Neural cell (in vitro differentiated cells): ENCODE measurements at regions not wholly inside any gene's neighbourhood (a gene's known extent, or its start where the extent isn't known, plus 50 kb on each side); places are given as distances from the start of the nearest gene placed in this dataset.
A peak's percentile ranks its signal among the peaks of the same experiment; 100 is the strongest.
"Not testable (repeated sequence)": the region's sequence is repeated elsewhere in the genome, so short reads cannot be mapped to it uniquely, and the experiment has no call there.

Experiments used
- H2AFZ ChIP-seq: fragments of 200-600, 300-800 bp; sonication (generic), shearing (Covaris generic); 2 replicates; pipeline ENCODE4 v1.6.0; 2014; ENCODE audit warnings: low read depth, mild to moderate bottlenecking, antibody characterized with exemption, low read length, moderate library complexity
- H3F3A ChIP-seq: fragments of 200-600 bp; shearing (Covaris generic); 2 replicates; pipeline ENCODE4 v1.6.1; 2016; ENCODE audit warnings: mild to moderate bottlenecking, moderate library complexity, mixed read lengths, antibody characterized with exemption, low read length; ENCODE audit not compliant: insufficient read depth, poor library complexity, severe bottlenecking
- H3K27ac ChIP-seq: fragments of 200-600, 300-800 bp; sonication (generic), shearing (Covaris generic); 2 replicates; pipeline ENCODE4 v1.5.1; 2014; ENCODE audit warnings: mild to moderate bottlenecking, low read length, moderate library complexity
- H3K27me3 ChIP-seq: fragments of 300-800, 200-600 bp; sonication (generic), shearing (Covaris generic); 2 replicates; pipeline ENCODE4 v1.6.0; 2014; ENCODE audit warnings: mild to moderate bottlenecking, low read depth, low read length, moderate library complexity; ENCODE audit not compliant: insufficient read depth
- H3K36me3 ChIP-seq: fragments of 300-800, 200-600 bp; sonication (generic), shearing (Covaris generic); 2 replicates; pipeline ENCODE4 v1.5.1; 2014; ENCODE audit warnings: mild to moderate bottlenecking, antibody characterized with exemption, low read length, moderate library complexity; ENCODE audit not compliant: insufficient read depth
- H3K4me2 ChIP-seq: fragments of 300-800, 200-600 bp; sonication (generic), shearing (Covaris generic); 2 replicates; pipeline ENCODE4 v1.6.0; 2014; ENCODE audit warnings: mild to moderate bottlenecking, low read length
- H3K4me3 ChIP-seq: fragments of 300-800, 200-600 bp; sonication (generic), shearing (Covaris generic); 2 replicates; pipeline ENCODE4 v1.5.1; 2014; ENCODE audit warnings: mild to moderate bottlenecking, low read length, moderate library complexity
- H3K79me2 ChIP-seq: fragments of 200-600 bp; shearing (Covaris generic); replicated peaks from 2 replicates; pipeline ENCODE4 v1.6.0; 2014; ENCODE audit warnings: mild to moderate bottlenecking, low read length, moderate library complexity; ENCODE audit not compliant: insufficient read depth
- H3K9ac ChIP-seq: fragments of 300-800, 200-600 bp; sonication (generic), shearing (Covaris generic); 2 replicates; pipeline ENCODE4 v1.6.1; 2016; ENCODE audit warnings: mild to moderate bottlenecking, low read length, mixed read lengths
- H3K9me2 ChIP-seq: fragments of 200-600 bp; shearing (Covaris generic); 2 replicates; pipeline ENCODE4 v1.6.1; 2016; ENCODE audit warnings: mild to moderate bottlenecking, low read length, mixed read lengths; ENCODE audit not compliant: insufficient read depth
- H3K9me3 ChIP-seq: fragments of 200-600, 300-800 bp; sonication (generic), shearing (Covaris generic); 2 replicates; pipeline ENCODE4 v1.6.1; 2016; ENCODE audit warnings: mild to moderate bottlenecking, mixed run types, low read length, moderate library complexity, mixed read lengths
- H4K20me1 ChIP-seq: fragments of 200-600 bp; shearing (Covaris generic); 2 replicates; pipeline ENCODE4 v1.6.1; 2016; ENCODE audit warnings: mild to moderate bottlenecking, mixed run types; ENCODE audit not compliant: insufficient read depth
- EP300 ChIP-seq: fragments of 450-650 bp; conservative IDR thresholded peaks from 2 replicates; pipeline ENCODE4 v1.6.1; 2014; ENCODE audit warnings: antibody characterized with exemption, mild to moderate bottlenecking, moderate library complexity; ENCODE audit not compliant: poor library complexity, severe bottlenecking
- EZH2 ChIP-seq: fragments of 200-600, 300-800 bp; shearing (Covaris generic), sonication (generic); IDR thresholded peaks from 2 replicates; pipeline ENCODE4 v1.6.1; 2014; ENCODE audit warnings: antibody characterized with exemption, low read length, borderline replicate concordance, mild to moderate bottlenecking; ENCODE audit not compliant: insufficient read depth, poor library complexity, severe bottlenecking
- MXI1 ChIP-seq: fragments of 450-650 bp; conservative IDR thresholded peaks from 2 replicates; pipeline ENCODE4 v1.6.1; 2014; ENCODE audit warnings: antibody characterized with exemption, mild to moderate bottlenecking; ENCODE audit not compliant: poor library complexity, severe bottlenecking
- POLR2AphosphoS5 ChIP-seq: IDR thresholded peaks from 2 replicates; pipeline ENCODE4 v1.6.1; 2012
- RAD21 ChIP-seq: fragments of 450-650 bp; conservative IDR thresholded peaks from 2 replicates; pipeline ENCODE4 v1.6.1; 2014; ENCODE audit warnings: antibody characterized with exemption, mild to moderate bottlenecking, moderate library complexity
- REST ChIP-seq: IDR thresholded peaks from 2 replicates; pipeline ENCODE4 v1.6.1; 2012; ENCODE audit warnings: borderline replicate concordance
- SMC3 ChIP-seq: fragments of 450-650 bp; conservative IDR thresholded peaks from 2 replicates; pipeline ENCODE4 v1.6.1; 2014; ENCODE audit warnings: antibody characterized with exemption, mild to moderate bottlenecking, moderate library complexity; ENCODE audit not compliant: poor library complexity
- TAF1 ChIP-seq: IDR thresholded peaks from 2 replicates; pipeline ENCODE4 v1.6.1; 2012; ENCODE audit warnings: low read depth
- TF ChIP-seq, protein P1 (sequence below): fragments of 450-650 bp; IDR thresholded peaks from 2 replicates; pipeline ENCODE4 v1.5.1; 2014; ENCODE audit warnings: antibody characterized with exemption, mild to moderate bottlenecking, moderate library complexity; ENCODE audit not compliant: poor library complexity, severe bottlenecking

DNA sequence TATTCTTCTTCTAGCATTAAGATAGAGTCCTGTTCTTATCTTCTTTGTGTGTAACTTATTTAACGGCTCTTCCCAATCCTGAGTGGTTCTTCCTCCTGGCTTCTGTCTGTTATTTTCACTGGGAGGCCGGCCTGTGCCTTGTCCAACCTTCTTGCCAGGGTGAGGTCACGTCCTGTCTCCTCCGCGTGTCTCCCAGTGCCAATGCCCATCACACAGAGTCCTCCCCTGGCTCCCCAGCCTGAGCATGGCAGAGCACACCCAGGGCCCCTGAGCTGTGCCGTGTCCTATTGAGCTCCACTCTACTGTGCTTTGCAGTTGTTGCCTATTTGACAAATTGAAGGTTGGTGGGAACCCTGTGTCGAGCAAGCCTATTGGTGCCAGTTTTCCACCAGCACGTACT is 487.3 kb downstream of the BRD1 start:
- no peaks in the 10 kb centered on the region for H3K36me3 ChIP-seq
- H4K20me1 ChIP-seq = no peaks in the 10 kb centered on the region
- H3K9me2 ChIP-seq = no peaks in the 10 kb centered on the region
- no peak overlapping the region for H3K4me2 ChIP-seq
- H3K4me3 ChIP-seq = no peak overlapping the region
- no peaks in the 10 kb centered on the region for H3K79me2 ChIP-seq
- no peak overlapping the region for H2AFZ ChIP-seq
- TF ChIP-seq, protein P1, sequence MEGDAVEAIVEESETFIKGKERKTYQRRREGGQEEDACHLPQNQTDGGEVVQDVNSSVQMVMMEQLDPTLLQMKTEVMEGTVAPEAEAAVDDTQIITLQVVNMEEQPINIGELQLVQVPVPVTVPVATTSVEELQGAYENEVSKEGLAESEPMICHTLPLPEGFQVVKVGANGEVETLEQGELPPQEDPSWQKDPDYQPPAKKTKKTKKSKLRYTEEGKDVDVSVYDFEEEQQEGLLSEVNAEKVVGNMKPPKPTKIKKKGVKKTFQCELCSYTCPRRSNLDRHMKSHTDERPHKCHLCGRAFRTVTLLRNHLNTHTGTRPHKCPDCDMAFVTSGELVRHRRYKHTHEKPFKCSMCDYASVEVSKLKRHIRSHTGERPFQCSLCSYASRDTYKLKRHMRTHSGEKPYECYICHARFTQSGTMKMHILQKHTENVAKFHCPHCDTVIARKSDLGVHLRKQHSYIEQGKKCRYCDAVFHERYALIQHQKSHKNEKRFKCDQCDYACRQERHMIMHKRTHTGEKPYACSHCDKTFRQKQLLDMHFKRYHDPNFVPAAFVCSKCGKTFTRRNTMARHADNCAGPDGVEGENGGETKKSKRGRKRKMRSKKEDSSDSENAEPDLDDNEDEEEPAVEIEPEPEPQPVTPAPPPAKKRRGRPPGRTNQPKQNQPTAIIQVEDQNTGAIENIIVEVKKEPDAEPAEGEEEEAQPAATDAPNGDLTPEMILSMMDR = no peak
- TF ChIP-seq RAD21 (no peak), SMC3 (no peak), EP300 (no peak), MXI1 (no peak), TAF1 (no peak), REST (no peak), POLR2AphosphoS5 (no peak), EZH2 (no peak)
- no peak overlapping the region for H3K27ac ChIP-seq
- peaks cover 4% of the 10 kb centered on the region for H3K9me3 ChIP-seq
- H3K9ac ChIP-seq = no peak overlapping the region
- no peaks in the 10 kb centered on the region for H3K27me3 ChIP-seq
- H3F3A ChIP-seq = no peaks in the 10 kb centered on the region

GRCh38 chr22:49336483-49336882 is 491.2 kb downstream of the BRD1 start:
- H4K20me1 ChIP-seq, H2AFZ ChIP-seq, H3K27ac ChIP-seq, H3K4me2 ChIP-seq, H3F3A ChIP-seq, H3K9me2 ChIP-seq, H3K79me2 ChIP-seq, H3K36me3 ChIP-seq, H3K9me3 ChIP-seq, H3K4me3 ChIP-seq, H3K9ac ChIP-seq, H3K27me3 ChIP-seq: not testable (repeated sequence)

DNA sequence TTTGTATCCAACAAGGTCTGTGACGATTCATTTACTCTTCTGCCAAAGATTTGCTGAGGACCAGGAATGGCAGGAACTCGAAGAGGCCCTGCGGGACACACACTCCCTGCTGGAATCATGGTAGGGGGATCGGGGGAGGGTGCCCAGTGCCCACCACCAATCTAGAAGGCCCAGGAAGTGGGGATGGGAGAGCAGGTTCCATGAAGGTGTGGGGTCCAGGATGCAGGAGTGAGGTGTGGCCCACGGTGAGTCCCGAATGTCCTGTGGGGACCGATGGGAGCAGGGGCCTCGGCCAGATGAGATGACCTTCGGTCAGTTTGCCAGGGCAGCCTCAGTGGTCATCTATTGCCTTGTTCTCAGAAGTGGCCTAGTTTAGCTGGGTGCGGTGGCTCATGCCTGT is 492.7 kb downstream of the BRD1 start:
- Histone ChIP-seq H2AFZ (no peak overlapping the region), H3K27ac (peak overlapping the region; percentile 69), H3K9ac (peak overlapping the region; percentile 46), H3F3A (no peaks in the 10 kb centered on the region), H3K4me3 (peak overlapping the region; percentile 42), H3K9me3 (no peaks in the 10 kb centered on the region), H3K27me3 (no peaks in the 10 kb centered on the region), H3K79me2 (no peaks in the 10 kb centered on the region), H3K36me3 (no peaks in the 10 kb centered on the region), H3K9me2 (no peaks in the 10 kb centered on the region), H3K4me2 (no peak overlapping the region), H4K20me1 (no peaks in the 10 kb centered on the region)
- TF ChIP-seq TAF1 (no peak), MXI1 (no peak), EZH2 (no peak), EP300 (no peak), RAD21 (no peak)
